ENCODE measurements at regions not wholly inside any gene's neighbourhood (a gene's known extent, or its start where the extent isn't known, plus 50 kb on each side); places are given as distances from the start of the nearest gene placed in this dataset.

GRCh38 chr2:118761771-118762170 lies 85.7 kb downstream of the EN1 start (continued):
- no peak for TF ChIP-seq CEBPZ (IDR thresholded peaks at IDR 0.05; ENCODE audit: low read depth, low read length)
- no peak for TF ChIP-seq CREM (IDR thresholded peaks at IDR 0.05; ENCODE audit: low read depth)
- no peak for TF ChIP-seq MYC (IDR thresholded peaks at IDR 0.05; ENCODE audit: insufficient read depth, insufficient read length, insufficient replicate concordance, low read length, severe bottlenecking)
- no peak for TF ChIP-seq E2F8 (IDR thresholded peaks at IDR 0.05; ENCODE audit: low read depth, partially characterized antibody)
- no peak for TF ChIP-seq BHLHE40 (IDR thresholded peaks at IDR 0.05; ENCODE audit: borderline replicate concordance in 1 of 2, low read depth in 2 of 2, low read length in 1 of 2)
- TF ChIP-seq EED (IDR thresholded peaks at IDR 0.05; ENCODE audit: low read depth): no peak

GRCh38 chr2:118755901-118756300 lies 91.5 kb downstream of the EN1 start:
- ChIA-PET CTCF (no interaction called here), POLR2A (no interaction called here), RAD21 (ENCODE audit: unreplicated experiment) (no interaction called here), SMC1A (ENCODE audit: uncharacterized antibody, unreplicated experiment) (no interaction called here)
- no peaks in the 10 kb centered on the region for H3K36me3 ChIP-seq (ENCODE audit: control insufficient read depth in 2 of 2, insufficient read depth in 2 of 2, low read length in 1 of 2)
- FAIRE-seq: no peak
- H3K4me1 ChIP-seq (ENCODE audit: control insufficient read depth, insufficient read depth, low read length): no peaks in the 10 kb centered on the region
- in situ Hi-C loops (cut with MboI): no loop called here
- H3K4me2 ChIP-seq (ENCODE audit: control insufficient read depth, insufficient read depth): no peak overlapping the region
- TF ChIP-seq YBX1 (IDR thresholded peaks at IDR 0.05): no peak
- H4K20me1 ChIP-seq (ENCODE audit: control insufficient read depth, insufficient read depth): no peaks in the 10 kb centered on the region
- ATAC-seq: no peak
- no peak overlapping the region for H3K9ac ChIP-seq (ENCODE audit: control insufficient read depth, insufficient read depth, low read length)
- H3K4me3 ChIP-seq: no peak overlapping the region
- 2% methylated on average over 2 of the region's 2 CpGs for WGBS (ENCODE audit: insufficient coverage, insufficient replicate concordance, low lambda C conversion rate, missing lambda C conversion rate)
- H3K9me3 ChIP-seq (replicated peaks; ENCODE audit: control insufficient read depth, insufficient read depth, low read length): no peaks in the 10 kb centered on the region
- peaks cover 1 to 3% of the 10 kb centered on the region in 2 experiments; a peak in 3 of 4 replicates for H3K27me3 ChIP-seq (replicated peaks in 1 of 2; ENCODE audit: control insufficient read depth in 2 of 2, insufficient read depth in 2 of 2, low read length in 1 of 2)
- H3K79me2 ChIP-seq (ENCODE audit: control insufficient read depth, insufficient read depth, low read length): no peaks in the 10 kb centered on the region
- no TSS peak for BruUV-seq (replicated peaks)
- intact Hi-C loops (cut with micrococcal nuclease; ENCODE audit: unreplicated experiment): no loop called here
- H3K27ac ChIP-seq (ENCODE audit: control insufficient read depth, insufficient read depth): no peak overlapping the region
- DNase-seq (ENCODE audit: low read depth, low spot score): no peak
- no peak overlapping the region for H2AFZ ChIP-seq (ENCODE audit: control insufficient read depth, low read depth, low read length)

Measured in GM12878 (cell line).